Loucy (cell line): ENCODE measurements at regions not wholly inside any gene's neighbourhood (a gene's known extent, or its start where the extent isn't known, plus 50 kb on each side); places are given as distances from the start of the nearest gene placed in this dataset.

Experiments used
- EZH2phosphoT487 ChIP-seq: fragments of 200-600 bp; IDR thresholded peaks from 2 replicates; pipeline ENCODE4 v1.6.1; 2018; ENCODE audit warnings: antibody characterized with exemption, mild to moderate bottlenecking, moderate library complexity, borderline replicate concordance
- TF ChIP-seq, protein P1 (sequence below): fragments of 200-600 bp; sonication (generic); conservative IDR thresholded peaks from 2 replicates; pipeline ENCODE4 v1.5.1; 2014; ENCODE audit warnings: mild to moderate bottlenecking, antibody characterized with exemption, low read length

DNA sequence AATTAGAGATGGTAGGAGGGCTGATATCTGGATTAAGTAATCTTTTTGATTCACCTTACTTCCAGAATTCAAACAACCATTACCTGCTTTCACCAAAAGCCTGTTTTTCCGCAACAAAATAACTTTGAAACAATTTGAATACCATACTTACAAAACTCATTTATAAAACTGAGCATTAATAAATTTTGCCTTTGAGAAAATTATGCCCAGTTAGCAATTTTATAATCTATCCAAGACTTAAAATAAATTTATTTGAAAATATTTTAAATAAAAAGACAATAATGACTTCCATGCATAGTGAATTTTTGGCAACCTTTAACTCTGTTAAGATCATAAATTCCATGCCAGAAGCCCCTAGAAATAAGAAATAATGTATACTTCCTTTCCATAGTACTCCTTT is 71.3 kb upstream of the FTMT start:
- TF ChIP-seq, protein P1, sequence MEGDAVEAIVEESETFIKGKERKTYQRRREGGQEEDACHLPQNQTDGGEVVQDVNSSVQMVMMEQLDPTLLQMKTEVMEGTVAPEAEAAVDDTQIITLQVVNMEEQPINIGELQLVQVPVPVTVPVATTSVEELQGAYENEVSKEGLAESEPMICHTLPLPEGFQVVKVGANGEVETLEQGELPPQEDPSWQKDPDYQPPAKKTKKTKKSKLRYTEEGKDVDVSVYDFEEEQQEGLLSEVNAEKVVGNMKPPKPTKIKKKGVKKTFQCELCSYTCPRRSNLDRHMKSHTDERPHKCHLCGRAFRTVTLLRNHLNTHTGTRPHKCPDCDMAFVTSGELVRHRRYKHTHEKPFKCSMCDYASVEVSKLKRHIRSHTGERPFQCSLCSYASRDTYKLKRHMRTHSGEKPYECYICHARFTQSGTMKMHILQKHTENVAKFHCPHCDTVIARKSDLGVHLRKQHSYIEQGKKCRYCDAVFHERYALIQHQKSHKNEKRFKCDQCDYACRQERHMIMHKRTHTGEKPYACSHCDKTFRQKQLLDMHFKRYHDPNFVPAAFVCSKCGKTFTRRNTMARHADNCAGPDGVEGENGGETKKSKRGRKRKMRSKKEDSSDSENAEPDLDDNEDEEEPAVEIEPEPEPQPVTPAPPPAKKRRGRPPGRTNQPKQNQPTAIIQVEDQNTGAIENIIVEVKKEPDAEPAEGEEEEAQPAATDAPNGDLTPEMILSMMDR, result no peak
- no peak for TF ChIP-seq EZH2phosphoT487
